HepG2 (cell line): ENCODE measurements at regions not wholly inside any gene's neighbourhood (a gene's known extent, or its start where the extent isn't known, plus 50 kb on each side); places are given as distances from the start of the nearest gene placed in this dataset.

Experiments
- KLF15 ChIP-seq: sonication (generic); formaldehyde crosslinking; IDR thresholded peaks from 2 replicates; pipeline ENCODE4 v1.8.1; 2023; ENCODE audit warnings: borderline replicate concordance, mild to moderate bottlenecking, inconsistent platforms, missing genetic modification reagents, mixed read lengths
- ZNF431 ChIP-seq: sonication (generic); formaldehyde crosslinking; IDR thresholded peaks from 2 replicates; pipeline ENCODE4 v1.9.0; 2022; ENCODE audit warnings: missing genetic modification reagents, low read depth, mild to moderate bottlenecking, borderline replicate concordance
- TF ChIP-seq, protein P1 (sequence below), 2 experiments: fragments of 450-650 bp in 1 of 2; sonication (generic) in 1 of 2; formaldehyde crosslinking in 1 of 2; IDR thresholded peaks; 2 replicates each; pipeline versions ENCODE4 v1.6.1 to v1.8.0; 2016 to 2022; ENCODE audit warnings: antibody characterized with exemption in 1 of 2, mild to moderate bottlenecking in 1 of 2, missing genetic modification reagents in 1 of 2

- TF ChIP-seq, protein P1, sequence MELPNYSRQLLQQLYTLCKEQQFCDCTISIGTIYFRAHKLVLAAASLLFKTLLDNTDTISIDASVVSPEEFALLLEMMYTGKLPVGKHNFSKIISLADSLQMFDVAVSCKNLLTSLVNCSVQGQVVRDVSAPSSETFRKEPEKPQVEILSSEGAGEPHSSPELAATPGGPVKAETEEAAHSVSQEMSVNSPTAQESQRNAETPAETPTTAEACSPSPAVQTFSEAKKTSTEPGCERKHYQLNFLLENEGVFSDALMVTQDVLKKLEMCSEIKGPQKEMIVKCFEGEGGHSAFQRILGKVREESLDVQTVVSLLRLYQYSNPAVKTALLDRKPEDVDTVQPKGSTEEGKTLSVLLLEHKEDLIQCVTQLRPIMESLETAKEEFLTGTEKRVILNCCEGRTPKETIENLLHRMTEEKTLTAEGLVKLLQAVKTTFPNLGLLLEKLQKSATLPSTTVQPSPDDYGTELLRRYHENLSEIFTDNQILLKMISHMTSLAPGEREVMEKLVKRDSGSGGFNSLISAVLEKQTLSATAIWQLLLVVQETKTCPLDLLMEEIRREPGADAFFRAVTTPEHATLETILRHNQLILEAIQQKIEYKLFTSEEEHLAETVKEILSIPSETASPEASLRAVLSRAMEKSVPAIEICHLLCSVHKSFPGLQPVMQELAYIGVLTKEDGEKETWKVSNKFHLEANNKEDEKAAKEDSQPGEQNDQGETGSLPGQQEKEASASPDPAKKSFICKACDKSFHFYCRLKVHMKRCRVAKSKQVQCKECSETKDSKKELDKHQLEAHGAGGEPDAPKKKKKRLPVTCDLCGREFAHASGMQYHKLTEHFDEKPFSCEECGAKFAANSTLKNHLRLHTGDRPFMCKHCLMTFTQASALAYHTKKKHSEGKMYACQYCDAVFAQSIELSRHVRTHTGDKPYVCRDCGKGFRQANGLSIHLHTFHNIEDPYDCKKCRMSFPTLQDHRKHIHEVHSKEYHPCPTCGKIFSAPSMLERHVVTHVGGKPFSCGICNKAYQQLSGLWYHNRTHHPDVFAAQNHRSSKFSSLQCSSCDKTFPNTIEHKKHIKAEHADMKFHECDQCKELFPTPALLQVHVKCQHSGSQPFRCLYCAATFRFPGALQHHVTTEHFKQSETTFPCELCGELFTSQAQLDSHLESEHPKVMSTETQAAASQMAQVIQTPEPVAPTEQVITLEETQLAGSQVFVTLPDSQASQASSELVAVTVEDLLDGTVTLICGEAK (IDR thresholded peaks at IDR 0.05) = no peak
- TF ChIP-seq, protein P1 (CRISPR knock-in tag; IDR thresholded peaks at IDR 0.05) = no peak
- TF ChIP-seq KLF15 (CRISPR knock-in tag) = no peak
- no peak for TF ChIP-seq ZNF431 (CRISPR knock-in tag)
Measured at GRCh38 chr4:3879681-3880614, 113.8 kb downstream of the ADRA2C start (continued).
